NCI-H2227 (cell line): ENCODE measurements at regions not wholly inside any gene's neighbourhood (a gene's known extent, or its start where the extent isn't known, plus 50 kb on each side); places are given as distances from the start of the nearest gene placed in this dataset.

Experiments used
- DNase-seq: peaks from one replicate; lab custom pipeline; 2025; ENCODE audit not compliant: unreplicated experiment; lab: John Stamatoyannopoulos, UW

DNA sequence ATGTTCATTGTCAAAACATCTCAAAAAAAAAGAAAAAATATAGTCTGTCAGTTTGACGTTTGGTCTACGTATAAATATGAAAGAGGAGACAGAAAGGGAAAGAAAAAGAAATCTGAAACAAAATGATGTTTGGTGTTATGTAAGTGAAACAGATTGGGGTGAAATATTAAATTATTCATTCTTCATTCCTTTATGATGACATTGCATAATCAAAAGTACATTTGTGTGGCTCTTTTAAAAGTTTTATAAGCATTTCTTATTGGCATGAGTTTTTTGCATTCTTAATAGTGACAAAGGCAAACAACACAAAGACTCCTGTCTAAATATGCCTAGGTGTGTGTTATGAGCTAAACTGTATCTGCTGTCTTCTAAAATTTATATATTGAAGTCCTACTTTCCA, 232.6 kb downstream of the EFNB2 start:
- DNase-seq = no peak

DNA sequence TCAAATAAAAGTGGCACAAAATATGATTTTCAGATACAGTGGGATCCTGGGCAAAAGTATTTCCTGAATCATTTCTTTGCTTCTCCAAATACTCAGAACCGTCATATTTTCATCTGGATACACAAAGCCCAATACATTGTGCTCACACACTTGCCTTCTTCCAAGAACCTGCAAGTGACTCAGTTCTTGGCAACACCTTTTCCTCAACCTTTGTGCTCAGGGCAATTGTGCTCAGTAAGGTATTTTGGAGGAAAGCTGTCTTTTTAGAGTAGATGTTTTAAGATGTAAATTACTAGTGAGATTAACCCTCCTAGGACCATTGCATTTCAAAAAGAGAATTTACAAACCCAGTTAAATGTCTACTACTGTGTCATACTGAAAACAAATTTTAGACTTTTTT, 233.5 kb downstream of the EFNB2 start:
- DNase-seq = no peak

- DNase-seq = no peak
Observed at GRCh38 chr13:106299621-106300020, 235.8 kb downstream of the EFNB2 start.

- DNase-seq = no peak
Observed at GRCh38 chr13:106297283-106297682, 238.2 kb downstream of the EFNB2 start.

GRCh38 chr13:106296723-106297122, 238.7 kb downstream of the EFNB2 start:
- no peak for DNase-seq

GRCh38 chr13:106295971-106296370, 239.5 kb downstream of the EFNB2 start:
- no peak for DNase-seq

DNA sequence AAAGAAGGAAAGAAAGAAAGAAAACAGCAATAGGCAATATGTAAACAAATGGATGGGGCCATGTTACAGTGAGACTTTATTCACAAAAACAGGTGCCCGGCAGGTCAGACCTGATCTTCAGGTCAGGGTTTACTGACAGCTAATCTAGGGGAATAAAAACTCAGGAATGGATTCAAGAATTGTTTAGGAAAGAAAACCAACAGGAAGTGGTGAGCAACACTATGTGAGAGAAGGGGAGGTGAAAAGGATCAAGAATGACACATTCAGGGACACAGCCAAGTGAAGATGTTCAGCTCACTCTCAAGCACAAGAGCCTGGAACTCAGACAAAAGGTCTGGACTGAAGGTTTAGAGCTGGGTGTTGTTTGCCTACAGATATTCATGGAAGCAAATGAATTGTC, 244.5 kb downstream of the EFNB2 start:
- DNase-seq = no peak

DNA sequence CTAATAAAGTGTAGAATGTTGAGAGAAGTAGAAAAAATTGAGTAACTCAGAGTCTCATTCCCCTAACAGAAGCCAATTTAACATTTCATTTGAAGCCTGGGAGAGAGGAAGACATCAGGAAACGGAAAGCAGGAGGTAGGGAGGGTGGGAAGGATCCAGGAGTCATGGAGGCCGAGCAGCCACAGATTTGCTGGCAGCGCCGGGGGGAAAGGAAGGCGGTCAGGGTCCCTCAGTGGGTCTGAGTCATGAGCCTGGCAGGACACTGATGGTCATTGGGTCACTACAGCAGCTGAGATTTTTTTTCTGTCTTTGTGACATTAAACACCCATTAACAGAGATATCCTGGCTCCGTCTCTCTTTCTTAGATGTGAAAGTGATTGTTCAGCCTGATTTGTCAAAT, 248.1 kb downstream of the EFNB2 start:
- DNase-seq = no peak

DNA sequence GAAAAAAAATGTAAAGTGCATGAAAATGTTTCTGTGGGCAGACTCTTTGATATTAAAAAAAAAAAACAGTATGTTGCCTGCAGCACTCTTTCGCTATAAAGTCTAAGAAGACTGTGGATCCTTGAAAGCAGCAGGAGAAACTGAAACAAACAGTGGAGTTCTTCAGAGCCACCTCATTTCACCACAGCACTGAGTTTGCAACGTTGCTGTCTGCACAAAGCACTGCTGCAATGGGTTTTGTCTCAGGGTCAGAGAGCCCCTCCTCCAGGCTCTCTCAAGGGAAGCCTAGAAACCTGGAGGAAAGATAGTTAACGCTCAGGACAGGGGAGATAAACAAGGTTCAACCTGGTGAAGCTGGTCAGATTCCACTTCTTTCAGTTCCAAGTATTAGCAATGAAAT, 248.7 kb downstream of the EFNB2 start:
- DNase-seq = no peak

DNA sequence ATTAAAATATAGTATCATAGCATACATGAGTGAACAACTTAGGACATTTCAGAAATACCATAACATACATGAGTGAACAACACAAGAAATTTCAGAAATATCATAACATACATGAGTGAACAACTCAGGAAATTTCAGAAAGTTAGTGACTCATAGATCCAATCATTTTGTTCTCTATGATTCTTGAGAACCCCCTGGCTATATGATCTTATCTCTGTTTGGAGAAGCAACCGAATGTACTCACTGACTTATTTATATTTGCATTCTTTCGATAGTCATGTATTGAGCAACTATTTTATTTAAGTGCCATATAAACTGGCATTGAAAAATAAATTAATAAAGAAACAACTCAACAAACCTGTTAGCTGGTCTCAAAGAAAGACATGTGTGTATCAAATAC, 251.1 kb downstream of the EFNB2 start:
- DNase-seq = no peak

DNA sequence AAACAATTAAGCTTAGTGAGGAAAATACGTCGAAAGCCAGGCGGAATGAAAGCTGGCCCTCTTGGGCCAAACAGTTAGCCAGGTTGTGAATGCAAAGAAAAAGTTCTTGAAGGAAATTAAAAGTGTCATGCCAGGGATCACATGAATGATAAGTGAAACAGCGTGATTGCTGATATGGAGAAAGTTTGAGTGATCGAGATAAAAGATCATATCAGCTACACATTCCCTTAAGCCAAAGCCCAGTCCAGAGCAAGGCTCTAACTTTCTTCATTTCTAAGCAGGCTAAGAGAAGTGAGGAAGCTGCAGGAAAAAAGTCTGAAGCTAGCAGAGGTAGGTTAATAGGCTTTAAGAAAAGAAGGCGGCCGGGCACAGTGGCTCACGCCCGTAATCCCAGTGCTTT, 254.0 kb downstream of the EFNB2 start:
- DNase-seq = no peak

DNA sequence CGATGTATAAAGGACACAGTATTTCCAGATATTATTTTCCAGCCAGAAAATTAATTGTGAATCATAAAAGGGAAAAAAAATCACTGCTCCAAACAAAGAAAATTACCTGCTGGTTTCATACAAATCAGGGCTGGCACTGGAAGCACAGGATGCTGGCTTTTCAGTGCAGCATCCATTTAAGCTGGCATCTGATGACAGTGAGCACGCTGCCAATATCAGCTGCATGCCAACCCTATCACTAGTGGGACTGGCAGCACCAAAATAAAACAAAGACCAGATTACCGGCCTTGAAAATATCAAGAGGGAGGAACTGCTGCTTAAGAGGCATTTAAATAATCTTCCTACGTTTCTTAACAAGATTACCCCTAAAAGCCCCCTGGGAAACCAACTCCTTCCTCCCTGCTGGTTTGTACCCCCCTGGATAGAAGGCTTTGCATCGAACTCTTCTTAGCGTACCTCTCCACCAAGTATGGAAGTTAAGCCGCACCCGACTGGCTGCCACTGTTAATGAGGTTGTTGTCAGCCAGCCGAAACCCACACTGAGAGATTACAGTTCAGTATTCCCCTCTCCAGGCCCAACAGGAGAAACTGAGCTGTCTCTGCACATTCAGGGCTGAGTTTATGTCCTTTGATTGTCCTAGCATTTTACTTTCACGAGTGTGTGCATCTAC, 257.8 kb downstream of the EFNB2 start:
- DNase-seq = no peak

GRCh38 chr13:106276876-106277275, 258.6 kb downstream of the EFNB2 start:
- DNase-seq = no peak

- DNase-seq = no peak
Observed at GRCh38 chr13:106275446-106276032, 259.9 kb downstream of the EFNB2 start.

GRCh38 chr13:106274551-106275203, 260.8 kb downstream of the EFNB2 start:
- DNase-seq = no peak

GRCh38 chr13:106263801-106264200, 271.7 kb downstream of the EFNB2 start:
- no peak for DNase-seq

DNA sequence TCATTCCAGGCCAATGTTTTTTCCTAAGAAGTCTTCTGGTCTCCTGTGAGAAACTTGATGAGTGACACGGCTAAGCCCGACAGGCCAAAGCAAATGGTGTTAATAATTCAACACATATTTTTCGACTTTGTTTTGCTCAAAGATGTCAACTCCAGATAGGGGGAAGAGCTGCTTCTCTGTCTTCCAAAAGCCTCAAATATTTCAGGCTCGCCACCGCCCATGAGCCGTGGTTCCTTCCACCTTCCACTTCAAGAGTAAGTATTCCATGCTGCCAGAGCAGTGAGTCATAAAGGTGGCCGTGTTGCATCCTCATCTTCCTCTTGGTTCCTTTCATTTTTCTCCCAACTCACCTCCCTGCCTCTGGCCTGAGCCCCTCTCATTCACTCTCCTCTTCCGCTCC, 272.6 kb downstream of the EFNB2 start:
- no peak for DNase-seq

DNA sequence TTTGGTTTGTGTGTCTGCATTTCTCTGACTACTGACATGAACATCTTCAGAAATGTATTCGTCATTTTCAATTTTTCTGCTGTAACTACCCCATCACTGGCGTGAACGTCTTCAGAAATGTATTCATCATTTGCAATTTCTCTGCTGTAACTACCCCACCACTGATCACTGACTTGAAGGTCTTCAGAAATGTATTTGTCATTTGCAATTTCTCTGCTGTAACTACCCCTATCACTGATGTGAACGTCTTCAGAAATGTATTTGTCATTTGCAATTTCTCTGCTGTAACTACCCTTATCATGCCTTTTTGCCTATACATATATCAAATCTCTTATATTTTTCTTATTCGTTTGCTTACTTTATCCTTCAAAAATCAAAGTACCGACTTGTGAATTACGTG, 274.0 kb downstream of the EFNB2 start:
- DNase-seq = no peak

DNA sequence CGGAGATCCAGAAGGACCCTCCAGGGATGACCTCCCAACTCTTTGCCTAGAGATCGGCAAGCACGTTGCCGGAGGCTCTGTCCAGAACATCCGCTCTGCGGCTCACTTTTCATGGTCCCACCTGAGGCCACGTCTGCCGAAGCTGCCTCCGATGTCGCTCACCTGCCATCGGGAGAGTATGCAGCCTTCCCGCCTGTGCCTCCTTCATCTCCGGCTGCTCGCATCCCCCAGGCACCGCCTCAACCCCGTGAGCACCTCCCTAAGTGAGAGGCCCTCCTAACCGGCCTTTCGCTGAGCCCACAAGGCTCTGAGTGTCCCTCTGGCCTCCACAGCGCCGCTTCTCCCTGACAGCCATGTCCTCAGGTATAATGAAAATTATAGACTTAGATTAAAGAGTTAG, 275.1 kb downstream of the EFNB2 start:
- DNase-seq = no peak

GRCh38 chr13:106259928-106260327, 275.5 kb downstream of the EFNB2 start:
- no peak for DNase-seq

DNA sequence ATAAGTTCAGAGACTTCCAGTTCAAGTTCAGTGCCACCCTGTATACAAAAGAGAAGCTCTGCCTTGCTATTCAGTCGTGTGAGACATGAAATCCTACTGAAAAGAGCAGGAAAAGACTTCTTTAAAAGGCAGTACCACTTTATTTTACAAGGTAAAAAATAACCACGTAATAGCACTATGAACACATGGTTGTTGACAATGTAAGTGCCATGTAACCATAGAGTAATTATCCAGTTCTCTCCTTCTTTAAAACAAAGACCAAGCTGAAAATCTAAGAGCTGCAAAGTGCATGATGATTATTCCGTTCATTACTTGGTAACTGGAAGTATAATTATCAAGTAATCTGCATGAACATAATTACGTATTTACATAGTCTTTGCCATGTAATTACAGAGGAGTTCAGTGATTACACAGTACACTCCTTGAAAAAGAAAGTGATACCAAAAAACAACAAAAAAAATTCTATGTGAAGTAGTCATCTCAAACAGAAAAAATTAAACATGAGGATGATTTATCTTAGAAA, 288.7 kb downstream of the EFNB2 start:
- DNase-seq = no peak

DNA sequence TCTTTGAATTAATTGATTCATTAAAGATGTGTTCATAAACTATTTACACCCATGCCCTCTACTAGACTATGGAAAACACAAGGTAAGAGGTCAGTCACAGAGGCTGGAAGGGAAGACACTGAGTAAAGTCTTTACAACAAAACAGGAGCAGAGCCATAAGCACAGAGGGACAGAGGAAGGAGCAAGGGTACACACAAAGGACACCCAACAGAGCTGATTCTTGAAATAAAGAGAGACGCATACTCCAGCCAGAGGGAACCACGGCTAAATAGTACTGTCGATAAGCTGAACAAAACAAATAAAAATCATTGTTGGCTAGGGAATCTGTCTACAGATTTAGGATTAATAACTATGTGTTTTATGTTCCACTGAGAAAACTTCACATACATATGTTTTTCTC, 289.2 kb downstream of the EFNB2 start:
- no peak for DNase-seq
